HCT116 (cell line): ENCODE measurements at regions not wholly inside any gene's neighbourhood (a gene's known extent, or its start where the extent isn't known, plus 50 kb on each side); places are given as distances from the start of the nearest gene placed in this dataset.

Experiments
- ATAC-seq: fragments of 200-7000 bp; cut with Tn5 transposase; 2 replicates; pipeline ENCODE4 v1.9.1; 2020; ENCODE audit warnings: mild to moderate bottlenecking, moderate library complexity
- BruUV-seq: library from RNA; stranded (reverse); fragments of 400-500 nt; replicated peaks from 2 replicates; lab custom pipeline; 2021; lab: Mats Ljungman, UMichigan
- CTCF ChIA-PET: fragments of 300-600 bp; sonication (Branson Sonifier 250); formaldehyde crosslinking; loops from one replicate; lab custom pipeline; 2021; ENCODE audit warnings: antibody characterized with exemption; lab: Charles Lee
- POLR2A ChIA-PET: fragments of 300-600, 350-600 bp; sonication (Branson Sonifier 250); formaldehyde crosslinking; loops from one replicate; lab custom pipeline; 2021; ENCODE audit warnings: antibody characterized with exemption; lab: Charles Lee
- RAD21 ChIA-PET, 2 experiments: fragments of 300-600 bp; sonication (Branson Sonifier 250); formaldehyde crosslinking; loops; one replicate each; lab custom pipeline; 2023; ENCODE audit warnings: low total read pairs in 2 of 2; ENCODE audit not compliant: uncharacterized antibody in 2 of 2, unreplicated experiment in 2 of 2, low non-redundant PET in 1 of 2; lab: Charles Lee
- DNase-seq: peaks from one replicate; pipeline ENCODE4 v3.0.0-alpha.2; 2010; ENCODE audit warnings: low read depth, low spot score
- H2AFZ ChIP-seq: fragments of 200-600 bp; shearing (Covaris generic), sonication (generic); 2 replicates; pipeline ENCODE4 v1.6.1; 2017; ENCODE audit warnings: low read depth, mixed run types, mixed read lengths, antibody characterized with exemption, low read length; ENCODE audit not compliant: poor library complexity, severe bottlenecking
- H3K27ac ChIP-seq: 2 replicates; pipeline ENCODE4 v1.5.1; 2012; ENCODE audit warnings: low read depth, low read length
- H3K27me3 ChIP-seq: fragments of 200-600 bp; sonication (generic); 2 replicates; pipeline ENCODE4 v1.6.1; 2016; ENCODE audit warnings: mixed run types, low read length, mixed read lengths; ENCODE audit not compliant: insufficient read depth
- H3K36me3 ChIP-seq, 2 experiments: fragments of 200-500 bp in 1 of 2; fragments of 200-600 bp in 1 of 2; sonication (Bioruptor generic) in 1 of 2; sonication (generic) in 1 of 2; 2 replicates each; pipeline versions ENCODE4 v1.5.1 to v1.6.1; 2014 to 2016; ENCODE audit warnings: low read length in 2 of 2, inconsistent platforms in 1 of 2, mixed read lengths in 1 of 2, mixed run types in 1 of 2; ENCODE audit not compliant: insufficient read depth in 2 of 2, control insufficient read depth in 1 of 2
- H3K4me1 ChIP-seq, 2 experiments: fragments of 200-600 bp in 1 of 2; sonication (generic) in 1 of 2; 2 replicates each; pipeline versions ENCODE4 v1.5.1 to v1.6.1; 2012 to 2017; ENCODE audit warnings: low read length in 2 of 2, inconsistent platforms in 1 of 2, mild to moderate bottlenecking in 1 of 2, mixed read lengths in 1 of 2, mixed run types in 1 of 2, moderate library complexity in 1 of 2; ENCODE audit not compliant: insufficient read depth in 2 of 2, control insufficient read depth in 1 of 2
- H3K4me2 ChIP-seq: fragments of 200-600 bp; sonication (generic); 2 replicates; pipeline ENCODE4 v1.6.1; 2017; ENCODE audit warnings: mixed run types, low read length, mixed read lengths
- H3K4me3 ChIP-seq, 2 experiments: fragments of 200-600 bp in 1 of 2; sonication (generic) in 1 of 2; replicated peaks in 1 of 2; 2 replicates each; pipeline ENCODE4 v1.5.1; 2011 to 2016; ENCODE audit warnings: low read length in 2 of 2, control low read depth in 1 of 2, low read depth in 1 of 2, mild to moderate bottlenecking in 1 of 2, mixed read lengths in 1 of 2, mixed run types in 1 of 2
- H3K79me2 ChIP-seq: fragments of 200-600 bp; sonication (generic); 2 replicates; pipeline ENCODE4 v1.6.1; 2017; ENCODE audit warnings: mild to moderate bottlenecking, mixed run types, low read length, moderate library complexity, mixed read lengths; ENCODE audit not compliant: insufficient read depth
- H3K9ac ChIP-seq: fragments of 200-600 bp; sonication (generic); 2 replicates; pipeline ENCODE4 v1.6.1; 2016; ENCODE audit warnings: low read length, mixed read lengths
- H3K9me2 ChIP-seq: fragments of 200-600 bp; sonication (generic), shearing (Covaris generic); 2 replicates; pipeline ENCODE4 v1.6.1; 2017; ENCODE audit warnings: mixed run types, mild to moderate bottlenecking, moderate library complexity; ENCODE audit not compliant: insufficient read depth
- H3K9me3 ChIP-seq, 2 experiments: fragments of 200-500 bp in 1 of 2; fragments of 200-600 bp in 1 of 2; sonication (Bioruptor generic) in 1 of 2; sonication (generic) in 1 of 2; 2 replicates each; pipeline ENCODE4 v1.6.1; 2014 to 2017; ENCODE audit warnings: low read length in 2 of 2, mixed read lengths in 2 of 2, inconsistent platforms in 1 of 2, low read depth in 1 of 2, mild to moderate bottlenecking in 1 of 2, mixed run types in 1 of 2, moderate library complexity in 1 of 2; ENCODE audit not compliant: control insufficient read depth in 1 of 2, insufficient read depth in 1 of 2
- H4K20me1 ChIP-seq: fragments of 200-600 bp; sonication (generic), shearing (Covaris generic); 2 replicates; pipeline ENCODE4 v1.6.1; 2017; ENCODE audit warnings: mixed run types, mild to moderate bottlenecking, moderate library complexity; ENCODE audit not compliant: insufficient read depth
- ATF3 ChIP-seq: IDR thresholded peaks from 2 replicates; pipeline ENCODE4 v1.6.1; 2012
- CBX3 ChIP-seq: IDR thresholded peaks from 2 replicates; pipeline ENCODE4 v1.6.1; 2012; ENCODE audit warnings: low read depth
- CEBPB ChIP-seq: IDR thresholded peaks from 2 replicates; pipeline ENCODE4 v1.6.1; 2012; ENCODE audit warnings: low read depth
- EGR1 ChIP-seq: IDR thresholded peaks from 2 replicates; pipeline ENCODE4 v1.6.1; 2012; ENCODE audit warnings: low read depth
- EZH2 ChIP-seq: fragments of 200-600 bp; sonication (generic); IDR thresholded peaks from 2 replicates; pipeline ENCODE4 v1.6.1; 2017; ENCODE audit warnings: antibody characterized with exemption, mixed run types
- EZH2phosphoT487 ChIP-seq: fragments of 200-600 bp; IDR thresholded peaks from 2 replicates; pipeline ENCODE4 v1.6.1; 2018; ENCODE audit warnings: antibody characterized with exemption, borderline replicate concordance
- FOSL1 ChIP-seq: IDR thresholded peaks from 2 replicates; pipeline ENCODE4 v1.6.1; 2012; ENCODE audit warnings: low read depth
- JUND ChIP-seq: IDR thresholded peaks from 2 replicates; pipeline ENCODE4 v1.6.1; 2012
- MAX ChIP-seq: IDR thresholded peaks from 2 replicates; pipeline ENCODE4 v1.6.1; 2012
- POLR2A ChIP-seq: IDR thresholded peaks from 2 replicates; pipeline ENCODE4 v1.7.0; 2011; ENCODE audit warnings: borderline replicate concordance; ENCODE audit not compliant: insufficient read depth, insufficient read length; ENCODE audit errors: extremely low read depth
- POLR2AphosphoS5 ChIP-seq: IDR thresholded peaks from 2 replicates; pipeline ENCODE4 v1.6.1; 2011; ENCODE audit warnings: mild to moderate bottlenecking, low read depth, low read length, moderate library complexity
- RAD21 ChIP-seq: IDR thresholded peaks from 2 replicates; pipeline ENCODE4 v1.6.1; 2012; ENCODE audit warnings: low read depth, mild to moderate bottlenecking
- SP1 ChIP-seq: IDR thresholded peaks from 2 replicates; pipeline ENCODE4 v1.6.1; 2012; ENCODE audit warnings: low read depth
- TCF7L2 ChIP-seq: IDR thresholded peaks from 2 replicates; pipeline ENCODE4 v1.7.0; 2011; ENCODE audit warnings: borderline replicate concordance, inconsistent platforms; ENCODE audit not compliant: insufficient read depth, insufficient read length; ENCODE audit errors: extremely low read depth
- YY1 ChIP-seq: IDR thresholded peaks from 2 replicates; pipeline ENCODE4 v1.6.1; 2011; ENCODE audit warnings: low read length, low read depth, moderate library complexity, mild to moderate bottlenecking; ENCODE audit not compliant: insufficient replicate concordance; ENCODE audit errors: extremely low read depth
- ZBTB33 ChIP-seq: IDR thresholded peaks from 2 replicates; pipeline ENCODE4 v1.6.1; 2011; ENCODE audit warnings: mild to moderate bottlenecking, low read length, moderate library complexity; ENCODE audit not compliant: insufficient replicate concordance; ENCODE audit errors: extremely low read depth
- ZFX ChIP-seq: fragments of 450-650 bp; IDR thresholded peaks from 2 replicates; pipeline ENCODE4 v1.6.1; 2017
- ZNF274 ChIP-seq: fragments of 200-500 bp; sonication (Bioruptor generic); IDR thresholded peaks from 2 replicates; pipeline ENCODE4 v1.6.1; 2014; ENCODE audit warnings: mild to moderate bottlenecking, low read depth, low read length, inconsistent platforms
- intact Hi-C: fragments of 100-400 bp; cut with micrococcal nuclease; formaldehyde crosslinking; loops from 2 replicates; pipeline ENCODE4 v1.10.0; 2022
- TF ChIP-seq, protein P1 (sequence below), 3 experiments: fragments of 200-600 bp in 1 of 3; sonication (generic) in 1 of 3; IDR thresholded peaks in 2 of 3; conservative IDR thresholded peaks in 1 of 3; 2 replicates each; pipeline ENCODE4 v1.5.1; 2012 to 2017; ENCODE audit warnings: low read depth in 2 of 3, low read length in 2 of 3, antibody characterized with exemption in 1 of 3, borderline replicate concordance in 1 of 3, control low read depth in 1 of 3, mild to moderate bottlenecking in 1 of 3, mixed read lengths in 1 of 3, mixed run types in 1 of 3, moderate library complexity in 1 of 3; ENCODE audit not compliant: insufficient read depth in 1 of 3

GRCh38 chrX:40845331-40845911 is 110.1 kb upstream of the MED14 start:
- Histone ChIP-seq H4K20me1 (no peaks in the 10 kb centered on the region), H3K9me3 (no peaks in the 10 kb centered on the region), H3K4me1 (no peaks in the 10 kb centered on the region), H3K9ac (no peak overlapping the region), H3K79me2 (no peaks in the 10 kb centered on the region), H3K9me2 (no peaks in the 10 kb centered on the region), H3K4me3 (no peak overlapping the region), H3K27me3 (no peaks in the 10 kb centered on the region), H3K27ac (no peak overlapping the region), H3K36me3 (no peaks in the 10 kb centered on the region), H2AFZ (no peak overlapping the region), H3K4me2 (no peak overlapping the region)
- no TSS peak for BruUV-seq
- TF ChIP-seq RAD21 (no peak), ZFX (no peak), ATF3 (no peak), ZNF274 (no peak), CEBPB (no peak), SP1 (no peak), EZH2phosphoT487 (no peak), CBX3 (no peak), POLR2AphosphoS5 (no peak), EGR1 (no peak), TCF7L2 (no peak), MAX (no peak), POLR2A (no peak), EZH2 (no peak), FOSL1 (no peak), ZBTB33 (no peak), JUND (no peak), YY1 (no peak)
- TF ChIP-seq, protein P1, sequence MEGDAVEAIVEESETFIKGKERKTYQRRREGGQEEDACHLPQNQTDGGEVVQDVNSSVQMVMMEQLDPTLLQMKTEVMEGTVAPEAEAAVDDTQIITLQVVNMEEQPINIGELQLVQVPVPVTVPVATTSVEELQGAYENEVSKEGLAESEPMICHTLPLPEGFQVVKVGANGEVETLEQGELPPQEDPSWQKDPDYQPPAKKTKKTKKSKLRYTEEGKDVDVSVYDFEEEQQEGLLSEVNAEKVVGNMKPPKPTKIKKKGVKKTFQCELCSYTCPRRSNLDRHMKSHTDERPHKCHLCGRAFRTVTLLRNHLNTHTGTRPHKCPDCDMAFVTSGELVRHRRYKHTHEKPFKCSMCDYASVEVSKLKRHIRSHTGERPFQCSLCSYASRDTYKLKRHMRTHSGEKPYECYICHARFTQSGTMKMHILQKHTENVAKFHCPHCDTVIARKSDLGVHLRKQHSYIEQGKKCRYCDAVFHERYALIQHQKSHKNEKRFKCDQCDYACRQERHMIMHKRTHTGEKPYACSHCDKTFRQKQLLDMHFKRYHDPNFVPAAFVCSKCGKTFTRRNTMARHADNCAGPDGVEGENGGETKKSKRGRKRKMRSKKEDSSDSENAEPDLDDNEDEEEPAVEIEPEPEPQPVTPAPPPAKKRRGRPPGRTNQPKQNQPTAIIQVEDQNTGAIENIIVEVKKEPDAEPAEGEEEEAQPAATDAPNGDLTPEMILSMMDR (IDR thresholded peaks at IDR 0.05 in 2 of 3, conservative IDR thresholded peaks at IDR 0.05 in 1 of 3; ENCODE audit: borderline replicate concordance in 1 of 3, insufficient read depth in 1 of 3, low read depth in 2 of 3, low read length in 2 of 3), result no peak
- CTCF ChIA-PET, result no interaction called here
- RAD21 ChIA-PET, result no interaction called here
- intact Hi-C loops, result no loop called here
- DNase-seq (no peak), ATAC-seq (no peak)
- POLR2A ChIA-PET, result no interaction called here
